Hypothalamus (tissue), 51 donors: ENCODE measurements at regions not wholly inside any gene's neighbourhood (a gene's known extent, or its start where the extent isn't known, plus 50 kb on each side); places are given as distances from the start of the nearest gene placed in this dataset.
A peak's percentile ranks its signal among the peaks of the same experiment; 100 is the strongest.

Experiments used
- DNase-seq, 51 donors: peaks; one replicate each; lab custom pipeline; 2025; lab: John Stamatoyannopoulos, UW

- no peak for DNase-seq
These were observed 95.8 kb upstream of the MAP4K3 start for GRCh38 chr2:39532933-39533332.

- no peak for DNase-seq
These were observed 97.1 kb upstream of the MAP4K3 start for GRCh38 chr2:39534095-39534711.

GRCh38 chr2:39535636-39536185, 98.6 kb upstream of the MAP4K3 start:
- no peak for DNase-seq

GRCh38 chr2:39537150-39537549, 100.1 kb upstream of the MAP4K3 start:
- no peak for DNase-seq

GRCh38 chr2:39538718-39539117, 101.6 kb upstream of the MAP4K3 start:
- no peak for DNase-seq

GRCh38 chr2:39540414-39540813, 103.3 kb upstream of the MAP4K3 start:
- no peak for DNase-seq

- DNase-seq, result no peak
These were observed 104.2 kb upstream of the MAP4K3 start for GRCh38 chr2:39541011-39541930.

- DNase-seq, result no peak
These were observed 105.4 kb upstream of the MAP4K3 start for GRCh38 chr2:39542523-39542922.

GRCh38 chr2:39545957-39546356, 108.9 kb upstream of the MAP4K3 start:
- no peak for DNase-seq

- DNase-seq, result no peak
These were observed 109.3 kb upstream of the MAP4K3 start for GRCh38 chr2:39546409-39546808.

GRCh38 chr2:39546937-39547336, 109.9 kb upstream of the MAP4K3 start:
- no peak for DNase-seq

- no peak for DNase-seq
These were observed 111.0 kb upstream of the MAP4K3 start for GRCh38 chr2:39547811-39548719.

- DNase-seq, result no peak
These were observed 111.9 kb upstream of the MAP4K3 start for GRCh38 chr2:39549000-39549399.

GRCh38 chr2:39549718-39550464, 112.8 kb upstream of the MAP4K3 start:
- DNase-seq, result no peak

GRCh38 chr2:39550701-39551285, 113.7 kb upstream of the MAP4K3 start:
- no peak for DNase-seq

- DNase-seq, result no peak
These were observed 106.8 kb upstream of the TMEM178A start for GRCh38 chr2:39558906-39559305.

GRCh38 chr2:39563572-39563971, 102.1 kb upstream of the TMEM178A start:
- DNase-seq, result no peak

GRCh38 chr2:39567507-39567906, 98.2 kb upstream of the TMEM178A start:
- peak in 1 of 51 donors; percentile 1 for DNase-seq

- DNase-seq, result no peak
These were observed 97.6 kb upstream of the TMEM178A start for GRCh38 chr2:39568116-39568515.

- DNase-seq, result no peak
These were observed 97.1 kb upstream of the TMEM178A start for GRCh38 chr2:39568561-39569006.
